A204.1 (cell line): ENCODE measurements at regions not wholly inside any gene's neighbourhood (a gene's known extent, or its start where the extent isn't known, plus 50 kb on each side); places are given as distances from the start of the nearest gene placed in this dataset.

Experiments
- FAIRE-seq: peaks from 2 replicates; lab custom pipeline; 2012; peaks lifted over from hg19 to GRCh38; lab: Jason Lieb, UNC

GRCh38 chr7:91526404-91526803 is 262.2 kb downstream of the FZD1 start:
- no peak for FAIRE-seq

- no peak for FAIRE-seq
Observed at GRCh38 chr7:91527460-91527859, 263.2 kb downstream of the FZD1 start.

- FAIRE-seq, result no peak
Observed at GRCh38 chr7:91533996-91534395, 269.8 kb downstream of the FZD1 start.

GRCh38 chr7:91537260-91538152 is 273.3 kb downstream of the FZD1 start:
- no peak for FAIRE-seq

- no peak for FAIRE-seq
Observed at GRCh38 chr7:91541641-91542040, 277.4 kb downstream of the FZD1 start.

- FAIRE-seq, result no peak
Observed at GRCh38 chr7:91543646-91544045, 279.4 kb downstream of the FZD1 start.

GRCh38 chr7:91549878-91550277 is 285.6 kb downstream of the FZD1 start:
- FAIRE-seq, result no peak

- FAIRE-seq, result no peak
Observed at GRCh38 chr7:91550931-91551330, 286.7 kb downstream of the FZD1 start.

GRCh38 chr7:91551377-91552175 is 287.3 kb downstream of the FZD1 start:
- no peak for FAIRE-seq

- no peak for FAIRE-seq
Observed at GRCh38 chr7:91553410-91553895, 289.2 kb downstream of the FZD1 start.

GRCh38 chr7:91554883-91555282 is 290.6 kb downstream of the FZD1 start:
- no peak for FAIRE-seq

GRCh38 chr7:91556239-91556638 is 292.0 kb downstream of the FZD1 start:
- FAIRE-seq, result no peak

GRCh38 chr7:91556956-91557650 is 292.9 kb downstream of the FZD1 start:
- no peak for FAIRE-seq

- no peak for FAIRE-seq
Observed at GRCh38 chr7:91557789-91558404, 293.7 kb downstream of the FZD1 start.

- FAIRE-seq, result no peak
Observed at GRCh38 chr7:91559947-91560346, 295.7 kb downstream of the FZD1 start.

- FAIRE-seq, result no peak
Observed at GRCh38 chr7:91564101-91564500, 299.9 kb downstream of the FZD1 start.

- no peak for FAIRE-seq
Observed at GRCh38 chr7:91564541-91564940, 300.3 kb downstream of the FZD1 start.

GRCh38 chr7:91565499-91566401 is 301.5 kb downstream of the FZD1 start:
- FAIRE-seq, result no peak

- no peak for FAIRE-seq
Observed at GRCh38 chr7:91566402-91566732, 302.1 kb downstream of the FZD1 start.

GRCh38 chr7:91567081-91568012 is 303.1 kb downstream of the FZD1 start:
- no peak for FAIRE-seq
